ENCODE measurements at regions not wholly inside any gene's neighbourhood (a gene's known extent, or its start where the extent isn't known, plus 50 kb on each side); places are given as distances from the start of the nearest gene placed in this dataset.
"Not testable (repeated sequence)": the region's sequence is repeated elsewhere in the genome, so short reads cannot be mapped to it uniquely, and the experiment has no call there.

DNA sequence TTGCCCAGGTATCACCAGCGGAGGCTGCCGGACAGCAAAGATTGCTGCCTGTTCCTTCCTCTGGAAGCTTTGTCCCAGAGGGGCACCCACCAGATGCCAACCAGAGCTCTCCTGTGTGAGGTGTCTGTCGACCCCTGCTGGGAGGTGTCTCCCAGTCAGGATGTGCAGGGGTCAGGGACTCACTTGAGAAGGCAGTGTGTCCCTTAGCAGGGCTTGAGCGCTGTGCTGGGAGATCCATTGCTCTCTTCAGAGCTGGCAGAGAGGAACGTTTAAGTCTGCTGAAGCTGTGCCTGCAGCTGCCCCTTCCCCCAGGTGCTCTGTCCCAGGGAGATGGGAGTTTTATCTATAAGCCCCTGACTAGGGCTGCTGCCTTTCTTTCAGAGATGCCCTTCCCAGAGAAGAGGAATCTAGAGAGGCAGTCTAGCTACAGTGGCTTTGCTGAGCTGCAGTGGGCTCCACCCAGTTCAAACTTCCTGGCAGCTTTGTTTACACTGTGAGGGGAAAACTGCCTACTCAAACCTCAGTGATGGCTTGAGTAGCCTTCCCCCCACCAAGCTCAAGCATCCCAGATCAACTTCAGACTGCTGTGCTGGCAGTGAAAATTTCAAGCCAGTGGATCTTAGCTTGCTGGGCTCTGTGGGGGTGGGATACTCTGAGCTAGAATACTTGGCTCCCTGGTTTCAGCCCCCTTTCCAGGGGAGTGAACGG, 325.4 kb downstream of the SPATA31A1 start:
- H4K20me1 ChIP-seq (ENCODE audit: control insufficient read depth, insufficient read depth, low read length, poor library complexity, severe bottlenecking); H3K9me3 ChIP-seq (ENCODE audit: control extremely low read depth in 1 of 3, control insufficient read depth in 2 of 3, insufficient read depth in 1 of 3, low read length in 2 of 3); H3K9me3 Mint-ChIP-seq (ENCODE audit: insufficient read depth); POLR2A ChIA-PET; H3K27ac Mint-ChIP-seq; H3K4me2 ChIP-seq (replicated peaks; ENCODE audit: low read depth, low read length, poor library complexity, severe bottlenecking); DNase-seq; H3K4me1 Mint-ChIP-seq; H3K4me1 ChIP-seq (ENCODE audit: control insufficient read depth in 2 of 2, insufficient read depth in 2 of 2, low read length in 2 of 2); CTCF ChIA-PET; H3K79me2 ChIP-seq (ENCODE audit: control insufficient read depth, insufficient read depth, low read length); H3K27me3 Mint-ChIP-seq; H3K27ac ChIP-seq (ENCODE audit: low read length in 2 of 2); H3K36me3 ChIP-seq (replicated peaks in 1 of 2; ENCODE audit: control extremely low read depth in 1 of 2, control insufficient read depth in 1 of 2, extremely low read depth in 1 of 2, insufficient read depth in 2 of 2, low read length in 1 of 2); H3K4me3 Mint-ChIP-seq; intact Hi-C loops (cut with micrococcal nuclease); H3K9ac ChIP-seq (ENCODE audit: low read length); H3K4me3 ChIP-seq (ENCODE audit: control extremely low read depth in 1 of 5, extremely low read depth in 1 of 5, insufficient read depth in 1 of 5, low read depth in 2 of 5, low read length in 4 of 5); H2AFZ ChIP-seq (ENCODE audit: insufficient read depth, low read depth, low read length, poor library complexity, severe bottlenecking); H3K27me3 ChIP-seq (replicated peaks in 1 of 4; ENCODE audit: control extremely low read depth in 1 of 4, control insufficient read depth in 3 of 4, insufficient read depth in 4 of 4, low read length in 3 of 4): not testable (repeated sequence)
- WGBS (ENCODE audit: insufficient coverage): no CpG with 5 or more reads among the region's 6 CpGs
- ATAC-seq (ENCODE audit: low read depth): peak; percentile 33

- POLR2A ChIA-PET; intact Hi-C loops (cut with micrococcal nuclease); CTCF ChIA-PET; H3K27ac ChIP-seq (ENCODE audit: low read length in 2 of 2); H3K4me2 ChIP-seq (replicated peaks; ENCODE audit: low read depth, low read length, poor library complexity, severe bottlenecking); H2AFZ ChIP-seq (ENCODE audit: insufficient read depth, low read depth, low read length, poor library complexity, severe bottlenecking); DNase-seq; H3K4me3 ChIP-seq (ENCODE audit: control extremely low read depth in 1 of 5, extremely low read depth in 1 of 5, insufficient read depth in 1 of 5, low read depth in 2 of 5, low read length in 4 of 5); H3K9me3 Mint-ChIP-seq (ENCODE audit: insufficient read depth); ATAC-seq (ENCODE audit: low read depth); H3K4me3 Mint-ChIP-seq; H3K4me1 Mint-ChIP-seq; H3K27me3 ChIP-seq (replicated peaks in 1 of 4; ENCODE audit: control extremely low read depth in 1 of 4, control insufficient read depth in 3 of 4, insufficient read depth in 4 of 4, low read length in 3 of 4); H4K20me1 ChIP-seq (ENCODE audit: control insufficient read depth, insufficient read depth, low read length, poor library complexity, severe bottlenecking); H3K4me1 ChIP-seq (ENCODE audit: control insufficient read depth in 2 of 2, insufficient read depth in 2 of 2, low read length in 2 of 2); H3K36me3 ChIP-seq (replicated peaks in 1 of 2; ENCODE audit: control extremely low read depth in 1 of 2, control insufficient read depth in 1 of 2, extremely low read depth in 1 of 2, insufficient read depth in 2 of 2, low read length in 1 of 2); H3K9ac ChIP-seq (ENCODE audit: low read length); H3K27ac Mint-ChIP-seq; H3K27me3 Mint-ChIP-seq; H3K9me3 ChIP-seq (ENCODE audit: control extremely low read depth in 1 of 3, control insufficient read depth in 2 of 3, insufficient read depth in 1 of 3, low read length in 2 of 3); H3K79me2 ChIP-seq (ENCODE audit: control insufficient read depth, insufficient read depth, low read length): not testable (repeated sequence)
- no CpG with 5 or more reads among the region's 2 CpGs for WGBS (ENCODE audit: insufficient coverage)
Measured at GRCh38 chr9:39728862-39729261, 373.4 kb downstream of the SPATA31A1 start.

- H3K36me3 ChIP-seq (replicated peaks in 1 of 2; ENCODE audit: control extremely low read depth in 1 of 2, control insufficient read depth in 1 of 2, extremely low read depth in 1 of 2, insufficient read depth in 2 of 2, low read length in 1 of 2); H3K4me3 ChIP-seq (ENCODE audit: control extremely low read depth in 1 of 5, extremely low read depth in 1 of 5, insufficient read depth in 1 of 5, low read depth in 2 of 5, low read length in 4 of 5); H2AFZ ChIP-seq (ENCODE audit: insufficient read depth, low read depth, low read length, poor library complexity, severe bottlenecking); CTCF ChIA-PET; H3K4me1 Mint-ChIP-seq; H3K27ac Mint-ChIP-seq; H3K79me2 ChIP-seq (ENCODE audit: control insufficient read depth, insufficient read depth, low read length); ATAC-seq (ENCODE audit: low read depth); H3K27me3 Mint-ChIP-seq; H3K4me2 ChIP-seq (replicated peaks; ENCODE audit: low read depth, low read length, poor library complexity, severe bottlenecking); DNase-seq; H3K4me3 Mint-ChIP-seq; intact Hi-C loops (cut with micrococcal nuclease); H3K27me3 ChIP-seq (replicated peaks in 1 of 4; ENCODE audit: control extremely low read depth in 1 of 4, control insufficient read depth in 3 of 4, insufficient read depth in 4 of 4, low read length in 3 of 4); H3K4me1 ChIP-seq (ENCODE audit: control insufficient read depth in 2 of 2, insufficient read depth in 2 of 2, low read length in 2 of 2); H3K9ac ChIP-seq (ENCODE audit: low read length); H4K20me1 ChIP-seq (ENCODE audit: control insufficient read depth, insufficient read depth, low read length, poor library complexity, severe bottlenecking); H3K9me3 ChIP-seq (ENCODE audit: control extremely low read depth in 1 of 3, control insufficient read depth in 2 of 3, insufficient read depth in 1 of 3, low read length in 2 of 3); H3K9me3 Mint-ChIP-seq (ENCODE audit: insufficient read depth); H3K27ac ChIP-seq (ENCODE audit: low read length in 2 of 2); POLR2A ChIA-PET: not testable (repeated sequence)
- no CpG with 5 or more reads among the region's 17 CpGs for WGBS (ENCODE audit: insufficient coverage)
Measured at GRCh38 chr9:39744898-39745297, 389.4 kb downstream of the SPATA31A1 start.

GRCh38 chr9:39775570-39775969, 420.1 kb downstream of the SPATA31A1 start:
- H3K27ac Mint-ChIP-seq; H3K9ac ChIP-seq (ENCODE audit: low read length); H3K27me3 ChIP-seq (replicated peaks in 1 of 4; ENCODE audit: control extremely low read depth in 1 of 4, control insufficient read depth in 3 of 4, insufficient read depth in 4 of 4, low read length in 3 of 4); H4K20me1 ChIP-seq (ENCODE audit: control insufficient read depth, insufficient read depth, low read length, poor library complexity, severe bottlenecking); H3K4me3 Mint-ChIP-seq; H2AFZ ChIP-seq (ENCODE audit: insufficient read depth, low read depth, low read length, poor library complexity, severe bottlenecking); H3K4me1 Mint-ChIP-seq; H3K4me1 ChIP-seq (ENCODE audit: control insufficient read depth in 2 of 2, insufficient read depth in 2 of 2, low read length in 2 of 2); POLR2A ChIA-PET; H3K36me3 ChIP-seq (replicated peaks in 1 of 2; ENCODE audit: control extremely low read depth in 1 of 2, control insufficient read depth in 1 of 2, extremely low read depth in 1 of 2, insufficient read depth in 2 of 2, low read length in 1 of 2); H3K4me2 ChIP-seq (replicated peaks; ENCODE audit: low read depth, low read length, poor library complexity, severe bottlenecking); DNase-seq; H3K27ac ChIP-seq (ENCODE audit: low read length in 2 of 2); intact Hi-C loops (cut with micrococcal nuclease); H3K9me3 Mint-ChIP-seq (ENCODE audit: insufficient read depth); CTCF ChIA-PET; H3K4me3 ChIP-seq (ENCODE audit: control extremely low read depth in 1 of 5, extremely low read depth in 1 of 5, insufficient read depth in 1 of 5, low read depth in 2 of 5, low read length in 4 of 5); H3K79me2 ChIP-seq (ENCODE audit: control insufficient read depth, insufficient read depth, low read length); H3K27me3 Mint-ChIP-seq; H3K9me3 ChIP-seq (ENCODE audit: control extremely low read depth in 1 of 3, control insufficient read depth in 2 of 3, insufficient read depth in 1 of 3, low read length in 2 of 3): not testable (repeated sequence)
- ATAC-seq (ENCODE audit: low read depth): peak; percentile 51
- WGBS (ENCODE audit: insufficient coverage): no CpG with 5 or more reads among the region's 4 CpGs
